ENCODE measurements at regions not wholly inside any gene's neighbourhood (a gene's known extent, or its start where the extent isn't known, plus 50 kb on each side); places are given as distances from the start of the nearest gene placed in this dataset.
"Not testable (repeated sequence)": the region's sequence is repeated elsewhere in the genome, so short reads cannot be mapped to it uniquely, and the experiment has no call there.

GRCh38 chr2:237196409-237196808 lies 110.7 kb downstream of the COPS8 start:
- no peak for DNase-seq (ENCODE audit: low read depth in 2 of 2)

- DNase-seq (ENCODE audit: low read depth in 2 of 2) = no peak
These were observed 111.4 kb downstream of the COPS8 start for GRCh38 chr2:237196866-237197618.

- DNase-seq (ENCODE audit: low read depth in 2 of 2) = no peak
These were observed 112.6 kb downstream of the COPS8 start for GRCh38 chr2:237198164-237198855.

- DNase-seq (ENCODE audit: low read depth in 2 of 2) = no peak
These were observed 113.4 kb downstream of the COPS8 start for GRCh38 chr2:237199082-237199481.

- DNase-seq (ENCODE audit: low read depth in 2 of 2) = no peak
These were observed 113.9 kb downstream of the COPS8 start for GRCh38 chr2:237199577-237199976.

- DNase-seq (ENCODE audit: low read depth in 2 of 2) = no peak
These were observed 114.8 kb downstream of the COPS8 start for GRCh38 chr2:237200462-237200861.

- DNase-seq (ENCODE audit: low read depth in 2 of 2) = no peak
These were observed 116.0 kb downstream of the COPS8 start for GRCh38 chr2:237201461-237202287.

GRCh38 chr2:237202288-237203030 lies 116.8 kb downstream of the COPS8 start:
- no peak for DNase-seq (ENCODE audit: low read depth in 2 of 2)

- no peak for DNase-seq (ENCODE audit: low read depth in 2 of 2)
These were observed 119.4 kb downstream of the COPS8 start for GRCh38 chr2:237205043-237205541.

- DNase-seq (ENCODE audit: low read depth in 2 of 2) = no peak
These were observed 119.9 kb downstream of the COPS8 start for GRCh38 chr2:237205561-237205971.

GRCh38 chr2:237207646-237208045 lies 122.0 kb downstream of the COPS8 start:
- no peak for DNase-seq (ENCODE audit: low read depth in 2 of 2)

GRCh38 chr2:237208373-237209260 lies 122.9 kb downstream of the COPS8 start:
- DNase-seq (ENCODE audit: low read depth in 2 of 2) = no peak

- DNase-seq (ENCODE audit: low read depth in 2 of 2) = no peak
These were observed 124.2 kb downstream of the COPS8 start for GRCh38 chr2:237209885-237210284.

GRCh38 chr2:237210297-237210696 lies 124.6 kb downstream of the COPS8 start:
- DNase-seq (ENCODE audit: low read depth in 2 of 2) = no peak

GRCh38 chr2:237210763-237211162 lies 125.1 kb downstream of the COPS8 start:
- DNase-seq (ENCODE audit: low read depth in 2 of 2) = no peak

GRCh38 chr2:237212356-237213279 lies 126.9 kb downstream of the COPS8 start:
- DNase-seq (ENCODE audit: low read depth in 2 of 2) = not testable (repeated sequence)

- DNase-seq (ENCODE audit: low read depth in 2 of 2) = no peak
These were observed 127.8 kb downstream of the COPS8 start for GRCh38 chr2:237213315-237214022.

GRCh38 chr2:237214030-237214675 lies 128.5 kb downstream of the COPS8 start:
- DNase-seq (ENCODE audit: low read depth in 2 of 2) = no peak
